ENCODE measurements at regions not wholly inside any gene's neighbourhood (a gene's known extent, or its start where the extent isn't known, plus 50 kb on each side); places are given as distances from the start of the nearest gene placed in this dataset.

DNA sequence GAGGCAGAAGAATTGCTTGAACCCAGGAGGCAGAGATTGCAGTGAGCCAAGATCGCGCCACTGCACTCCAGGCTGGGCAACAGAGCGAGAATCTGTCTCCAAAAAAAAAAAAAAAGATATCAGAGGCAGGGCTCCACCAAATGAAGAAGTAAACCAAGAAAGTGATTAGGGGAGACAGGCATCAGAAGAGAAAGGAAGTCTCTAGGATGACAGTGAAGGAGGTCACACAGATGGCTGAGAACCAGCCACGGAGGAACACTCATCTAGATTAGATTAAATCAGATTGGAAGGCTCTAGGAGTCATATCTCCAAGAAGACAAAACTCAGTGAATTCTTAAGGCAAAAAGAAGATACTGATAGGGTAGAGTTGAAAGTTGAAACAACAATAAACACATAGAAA, 102.2 kb upstream of the CCDC28A start:
- TF ChIP-seq, protein P1, sequence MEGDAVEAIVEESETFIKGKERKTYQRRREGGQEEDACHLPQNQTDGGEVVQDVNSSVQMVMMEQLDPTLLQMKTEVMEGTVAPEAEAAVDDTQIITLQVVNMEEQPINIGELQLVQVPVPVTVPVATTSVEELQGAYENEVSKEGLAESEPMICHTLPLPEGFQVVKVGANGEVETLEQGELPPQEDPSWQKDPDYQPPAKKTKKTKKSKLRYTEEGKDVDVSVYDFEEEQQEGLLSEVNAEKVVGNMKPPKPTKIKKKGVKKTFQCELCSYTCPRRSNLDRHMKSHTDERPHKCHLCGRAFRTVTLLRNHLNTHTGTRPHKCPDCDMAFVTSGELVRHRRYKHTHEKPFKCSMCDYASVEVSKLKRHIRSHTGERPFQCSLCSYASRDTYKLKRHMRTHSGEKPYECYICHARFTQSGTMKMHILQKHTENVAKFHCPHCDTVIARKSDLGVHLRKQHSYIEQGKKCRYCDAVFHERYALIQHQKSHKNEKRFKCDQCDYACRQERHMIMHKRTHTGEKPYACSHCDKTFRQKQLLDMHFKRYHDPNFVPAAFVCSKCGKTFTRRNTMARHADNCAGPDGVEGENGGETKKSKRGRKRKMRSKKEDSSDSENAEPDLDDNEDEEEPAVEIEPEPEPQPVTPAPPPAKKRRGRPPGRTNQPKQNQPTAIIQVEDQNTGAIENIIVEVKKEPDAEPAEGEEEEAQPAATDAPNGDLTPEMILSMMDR (conservative IDR thresholded peaks at IDR 0.05 in 1 of 2, IDR thresholded peaks at IDR 0.05 in 1 of 2; ENCODE audit: low read depth in 1 of 2, low read length in 2 of 2), result no peak
- no peak for TF ChIP-seq EZH2 (IDR thresholded peaks at IDR 0.05; ENCODE audit: low read length, missing control alignments)
